HepG2 (cell line): ENCODE measurements at regions not wholly inside any gene's neighbourhood (a gene's known extent, or its start where the extent isn't known, plus 50 kb on each side); places are given as distances from the start of the nearest gene placed in this dataset.

ENCODE experiments used
- ATAC-seq: fragments of 200-7000 bp; cut with Tn5 transposase; 3 replicates; pipeline ENCODE4 v1.9.1; 2020; ENCODE audit warnings: mild to moderate bottlenecking, moderate library complexity
- BruUV-seq: library from RNA; stranded (reverse); fragments of 400-500 nt; replicated peaks from 2 replicates; lab custom pipeline; 2021; lab: Mats Ljungman, UMichigan
- CTCF ChIA-PET: fragments of 300-600 bp; formaldehyde crosslinking; extraction: SDS; loops from one replicate; lab custom pipeline; 2021; ENCODE audit warnings: low total read pairs, inconsistent platforms, low intra/inter-chr PET ratio; lab: Yijun Ruan, JAX
- POLR2A ChIA-PET: fragments of 350-600 bp; sonication (Branson Sonifier 250); formaldehyde crosslinking; loops from one replicate; lab custom pipeline; 2020; ENCODE audit warnings: antibody characterized with exemption, inconsistent platforms; lab: Yijun Ruan, JAX
- DNase-seq: peaks from one replicate; pipeline ENCODE4 v3.0.0-alpha.2; 2015; ENCODE audit warnings: low spot score
- FAIRE-seq: peaks from 3 replicates; lab custom pipeline; 2011; peaks lifted over from hg19 to GRCh38; lab: Jason Lieb, UNC
- H2AFZ ChIP-seq: one replicate; pipeline ENCODE4 v1.6.1; 2011; ENCODE audit warnings: low read length, inconsistent platforms
- H3K27ac ChIP-seq: fragments of 300-600 bp; 3 replicates; pipeline ENCODE4 v1.8.0; 2011; ENCODE audit warnings: mixed run types, mild to moderate bottlenecking, mixed read lengths, low read length, inconsistent platforms; ENCODE audit not compliant: insufficient read depth; ENCODE audit errors: extremely low read length
- H3K27me3 ChIP-seq, 2 experiments: fragments of 200-600 bp in 1 of 2; 2 replicates in 1 of 2; 3 replicates in 1 of 2; pipeline versions ENCODE4 v1.6.0 to v1.8.0; 2011; ENCODE audit warnings: low read length in 2 of 2, mild to moderate bottlenecking in 2 of 2, moderate library complexity in 2 of 2, inconsistent platforms in 1 of 2; ENCODE audit not compliant: insufficient read depth in 2 of 2, control insufficient read depth in 1 of 2
- H3K36me3 ChIP-seq, 2 experiments: fragments of 200-600 bp in 1 of 2; replicated peaks in 1 of 2; 2 replicates in 1 of 2; 3 replicates in 1 of 2; pipeline versions ENCODE4 v1.5.1 to v1.8.0; 2011; ENCODE audit warnings: low read length in 2 of 2, inconsistent platforms in 1 of 2; ENCODE audit not compliant: insufficient read depth in 2 of 2, control insufficient read depth in 1 of 2
- H3K4me1 ChIP-seq: 2 replicates; pipeline ENCODE4 v1.5.1; 2012; ENCODE audit warnings: low read length, inconsistent platforms; ENCODE audit not compliant: insufficient read depth
- H3K4me2 ChIP-seq: 2 replicates; pipeline ENCODE4 v1.6.0; 2011; ENCODE audit warnings: low read depth, low read length, inconsistent platforms
- H3K4me3 ChIP-seq, 3 experiments: fragments of 200-600 bp in 1 of 3; sonication (generic), shearing (Covaris generic) in 1 of 3; replicated peaks in 1 of 3; 2 replicates each; pipeline ENCODE4 v1.5.1; 2011 to 2016; ENCODE audit warnings: low read length in 3 of 3, inconsistent platforms in 2 of 3, low read depth in 2 of 3, mild to moderate bottlenecking in 2 of 3, control low read depth in 1 of 3, mixed read lengths in 1 of 3; ENCODE audit not compliant: insufficient read depth in 1 of 3
- H3K79me2 ChIP-seq: one replicate; pipeline ENCODE4 v1.6.1; 2011; ENCODE audit warnings: low read length, inconsistent platforms; ENCODE audit not compliant: insufficient read depth
- H3K9ac ChIP-seq: 2 replicates; pipeline ENCODE4 v1.6.0; 2011; ENCODE audit warnings: mild to moderate bottlenecking, low read depth, low read length, inconsistent platforms; ENCODE audit not compliant: insufficient read depth
- H3K9me3 ChIP-seq: 2 replicates; pipeline ENCODE4 v1.5.1; 2012; ENCODE audit warnings: mild to moderate bottlenecking, low read length
- H4K20me1 ChIP-seq: 2 replicates; pipeline ENCODE4 v1.6.0; 2011; ENCODE audit warnings: inconsistent platforms, mild to moderate bottlenecking, low read length, moderate library complexity; ENCODE audit not compliant: insufficient read depth
- EHMT2 ChIP-seq: fragments of 200-600 bp; sonication (generic); IDR thresholded peaks from 2 replicates; pipeline ENCODE4 v1.7.0; 2017; ENCODE audit warnings: antibody characterized with exemption, low read depth, low read length, borderline replicate concordance
- HIVEP1 ChIP-seq: sonication (generic); formaldehyde crosslinking; IDR thresholded peaks from 2 replicates; pipeline ENCODE4 v1.4.0; 2020; ENCODE audit warnings: mild to moderate bottlenecking, missing genetic modification reagents
- MATR3 ChIP-seq: sonication (generic); formaldehyde crosslinking; IDR thresholded peaks from 2 replicates; pipeline ENCODE4 v1.4.0; 2020; ENCODE audit warnings: missing genetic modification reagents
- NFKBIZ ChIP-seq: IDR thresholded peaks from 2 replicates; pipeline ENCODE4 v1.6.1; 2018; ENCODE audit warnings: missing genetic modification reagents, missing compliant biosample characterization
- NR2F6 ChIP-seq, 2 experiments: IDR thresholded peaks; 2 replicates each; pipeline ENCODE4 v1.6.1; 2016; ENCODE audit warnings: antibody characterized with exemption in 1 of 2, mild to moderate bottlenecking in 1 of 2
- RFXAP ChIP-seq: sonication (generic); formaldehyde crosslinking; IDR thresholded peaks from 2 replicates; pipeline ENCODE4 v1.4.0; 2020; ENCODE audit warnings: missing genetic modification reagents, borderline replicate concordance
- SRSF9 ChIP-seq: fragments of 200-400 bp; formaldehyde crosslinking; IDR thresholded peaks from 2 replicates; pipeline ENCODE4 v1.6.1; 2018; ENCODE audit warnings: borderline replicate concordance, mild to moderate bottlenecking, low read depth, low read length; ENCODE audit not compliant: insufficient read depth, poor library complexity, severe bottlenecking
- ZIK1 ChIP-seq: sonication (generic); formaldehyde crosslinking; IDR thresholded peaks from 2 replicates; pipeline ENCODE4 v1.5.0; 2020; ENCODE audit warnings: mild to moderate bottlenecking, low read depth, missing genetic modification reagents, borderline replicate concordance
- ZNF431 ChIP-seq: sonication (generic); formaldehyde crosslinking; IDR thresholded peaks from 2 replicates; pipeline ENCODE4 v1.9.0; 2022; ENCODE audit warnings: missing genetic modification reagents, low read depth, mild to moderate bottlenecking, borderline replicate concordance
- ZNF441 ChIP-seq: sonication (generic); formaldehyde crosslinking; IDR thresholded peaks from 2 replicates; pipeline ENCODE4 v1.7.0; 2021; ENCODE audit warnings: missing genetic modification reagents, borderline replicate concordance
- ZNF460 ChIP-seq: sonication (generic); formaldehyde crosslinking; IDR thresholded peaks from 2 replicates; pipeline ENCODE4 v1.5.1; 2020; ENCODE audit warnings: missing genetic modification reagents, mild to moderate bottlenecking, borderline replicate concordance
- ZNF792 ChIP-seq: IDR thresholded peaks from 2 replicates; pipeline ENCODE4 v1.6.1; 2016
- WGBS: methylation state at CpG from one replicate; pipeline ENCODE4 v1.1.6; 2017; ENCODE audit warnings: low lambda C conversion rate; 5-methylcytosine and 5-hydroxymethylcytosine counted together
- in situ Hi-C: cut with HindIII; loops from 2 replicates; pipeline ENCODE4 v1.10.0; 2017; ENCODE audit warnings: low pct_unique_long_range_greater_than_20kb; ENCODE audit not compliant: extremely low pct_ligation_motif_present
- intact Hi-C: fragments of 100-400 bp; cut with micrococcal nuclease; formaldehyde crosslinking; loops from one replicate; pipeline ENCODE4 v1.10.0; 2022; ENCODE audit not compliant: unreplicated experiment
- TF ChIP-seq, protein P1 (sequence below): sonication (generic); formaldehyde crosslinking; IDR thresholded peaks from 2 replicates; pipeline ENCODE4 v1.5.1; 2020; ENCODE audit warnings: missing genetic modification reagents, mild to moderate bottlenecking, borderline replicate concordance
- TF ChIP-seq, protein P2 (sequence below): sonication (generic); formaldehyde crosslinking; IDR thresholded peaks from 2 replicates; pipeline ENCODE4 v1.5.0; 2020; ENCODE audit warnings: missing genetic modification reagents, mild to moderate bottlenecking, borderline replicate concordance
- TF ChIP-seq, protein P3 (sequence below): sonication (generic); formaldehyde crosslinking; IDR thresholded peaks from 2 replicates; pipeline ENCODE4 v1.8.0; 2022; ENCODE audit warnings: mild to moderate bottlenecking, missing genetic modification reagents, moderate library complexity

DNA sequence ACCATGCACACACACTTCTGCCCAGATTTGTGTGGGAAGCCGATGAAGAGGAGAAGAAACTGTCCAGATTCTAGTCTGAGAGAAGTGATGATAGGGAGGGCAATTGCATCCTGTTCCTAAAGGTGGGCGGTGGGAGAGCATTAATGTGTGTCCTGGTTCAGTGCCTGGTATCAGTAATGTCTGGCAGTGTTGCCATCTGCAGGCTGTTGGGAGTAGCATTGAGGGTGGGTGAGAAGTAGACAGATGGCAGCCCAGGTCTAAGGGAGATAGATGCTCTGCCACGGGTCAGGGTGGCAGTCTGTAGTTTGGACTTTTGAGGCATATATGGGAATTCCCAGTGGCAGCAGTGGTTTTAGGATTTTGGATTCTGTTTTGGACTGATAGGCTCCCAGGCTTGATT, 156.4 kb downstream of the ETNK1 start:
- H4K20me1 ChIP-seq: no peaks in the 10 kb centered on the region
- no peak overlapping the region for H3K27ac ChIP-seq
- H3K4me2 ChIP-seq: no peak overlapping the region
- FAIRE-seq: no peak
- WGBS: 4% methylated on average over 3 of the region's 3 CpGs
- H3K79me2 ChIP-seq: no peaks in the 10 kb centered on the region
- ATAC-seq: no peak
- no peaks in the 10 kb centered on the region for H3K4me1 ChIP-seq
- no peaks in the 10 kb centered on the region for H3K9me3 ChIP-seq
- H3K4me3 ChIP-seq: no peak overlapping the region
- no peak overlapping the region for H3K9ac ChIP-seq
- POLR2A ChIA-PET: no interaction called here
- H3K27me3 ChIP-seq: no peaks in the 10 kb centered on the region
- TF ChIP-seq, protein P1, sequence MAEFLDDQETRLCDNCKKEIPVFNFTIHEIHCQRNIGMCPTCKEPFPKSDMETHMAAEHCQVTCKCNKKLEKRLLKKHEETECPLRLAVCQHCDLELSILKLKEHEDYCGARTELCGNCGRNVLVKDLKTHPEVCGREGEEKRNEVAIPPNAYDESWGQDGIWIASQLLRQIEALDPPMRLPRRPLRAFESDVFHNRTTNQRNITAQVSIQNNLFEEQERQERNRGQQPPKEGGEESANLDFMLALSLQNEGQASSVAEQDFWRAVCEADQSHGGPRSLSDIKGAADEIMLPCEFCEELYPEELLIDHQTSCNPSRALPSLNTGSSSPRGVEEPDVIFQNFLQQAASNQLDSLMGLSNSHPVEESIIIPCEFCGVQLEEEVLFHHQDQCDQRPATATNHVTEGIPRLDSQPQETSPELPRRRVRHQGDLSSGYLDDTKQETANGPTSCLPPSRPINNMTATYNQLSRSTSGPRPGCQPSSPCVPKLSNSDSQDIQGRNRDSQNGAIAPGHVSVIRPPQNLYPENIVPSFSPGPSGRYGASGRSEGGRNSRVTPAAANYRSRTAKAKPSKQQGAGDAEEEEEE (CRISPR knock-in tag): no peak
- TF ChIP-seq SRSF9 (no peak), ZIK1 (CRISPR knock-in tag) (no peak), ZNF792 (CRISPR knock-in tag) (no peak), MATR3 (CRISPR knock-in tag) (no peak), HIVEP1 (CRISPR knock-in tag) (no peak), EHMT2 (no peak), RFXAP (CRISPR knock-in tag) (no peak), ZNF431 (CRISPR knock-in tag) (no peak), ZNF460 (CRISPR knock-in tag) (no peak), ZNF441 (no peak), NFKBIZ (no peak), NR2F6 (IDR thresholded peaks at IDR 0.05) (no peak), NR2F6 (CRISPR knock-in tag; IDR thresholded peaks at IDR 0.05) (no peak)
- TF ChIP-seq, protein P2, sequence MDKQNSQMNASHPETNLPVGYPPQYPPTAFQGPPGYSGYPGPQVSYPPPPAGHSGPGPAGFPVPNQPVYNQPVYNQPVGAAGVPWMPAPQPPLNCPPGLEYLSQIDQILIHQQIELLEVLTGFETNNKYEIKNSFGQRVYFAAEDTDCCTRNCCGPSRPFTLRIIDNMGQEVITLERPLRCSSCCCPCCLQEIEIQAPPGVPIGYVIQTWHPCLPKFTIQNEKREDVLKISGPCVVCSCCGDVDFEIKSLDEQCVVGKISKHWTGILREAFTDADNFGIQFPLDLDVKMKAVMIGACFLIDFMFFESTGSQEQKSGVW (CRISPR knock-in tag): no peak
- TF ChIP-seq, protein P3, sequence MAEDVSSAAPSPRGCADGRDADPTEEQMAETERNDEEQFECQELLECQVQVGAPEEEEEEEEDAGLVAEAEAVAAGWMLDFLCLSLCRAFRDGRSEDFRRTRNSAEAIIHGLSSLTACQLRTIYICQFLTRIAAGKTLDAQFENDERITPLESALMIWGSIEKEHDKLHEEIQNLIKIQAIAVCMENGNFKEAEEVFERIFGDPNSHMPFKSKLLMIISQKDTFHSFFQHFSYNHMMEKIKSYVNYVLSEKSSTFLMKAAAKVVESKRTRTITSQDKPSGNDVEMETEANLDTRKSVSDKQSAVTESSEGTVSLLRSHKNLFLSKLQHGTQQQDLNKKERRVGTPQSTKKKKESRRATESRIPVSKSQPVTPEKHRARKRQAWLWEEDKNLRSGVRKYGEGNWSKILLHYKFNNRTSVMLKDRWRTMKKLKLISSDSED (CRISPR knock-in tag): no peak
- TF ChIP-seq, all 625 proteins: peak for 0
- no TSS peak for BruUV-seq
- in situ Hi-C loops (no loop called here), intact Hi-C loops (no loop called here)
- CTCF ChIA-PET: no interaction called here
- Histone ChIP-seq H3K36me3 (no peaks in the 10 kb centered on the region), H2AFZ (no peak overlapping the region)
- DNase-seq: no peak
